NCI-H82 treated with DMSO at 0.1 percent for 48 hours (cell line): ENCODE measurements at regions not wholly inside any gene's neighbourhood (a gene's known extent, or its start where the extent isn't known, plus 50 kb on each side); places are given as distances from the start of the nearest gene placed in this dataset.
"Not testable (repeated sequence)": the region's sequence is repeated elsewhere in the genome, so short reads cannot be mapped to it uniquely, and the experiment has no call there.

Experiments
- DNase-seq: peaks from one replicate; lab custom pipeline; 2025; ENCODE audit not compliant: unreplicated experiment; lab: John Stamatoyannopoulos, UW

DNA sequence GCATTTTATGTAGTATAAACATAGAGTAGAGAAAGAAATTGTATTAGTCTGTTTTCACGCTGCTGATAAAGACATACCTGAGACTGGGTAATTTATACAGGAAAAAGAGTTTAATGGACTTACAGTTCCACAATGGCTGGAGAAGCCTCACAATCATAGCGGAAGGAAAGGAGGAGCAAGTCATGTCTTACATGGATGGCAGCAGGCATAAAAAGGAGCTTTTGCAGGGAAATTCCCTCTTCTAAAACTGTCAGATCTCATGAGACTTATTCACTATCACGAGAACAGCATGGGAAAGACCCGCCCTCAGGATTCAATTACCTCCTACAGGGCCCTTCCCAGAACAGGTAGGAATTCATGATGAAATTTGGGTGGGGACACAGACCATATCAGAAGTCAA, 98.1 kb downstream of the ARRDC3 start:
- not testable (repeated sequence) for DNase-seq

DNA sequence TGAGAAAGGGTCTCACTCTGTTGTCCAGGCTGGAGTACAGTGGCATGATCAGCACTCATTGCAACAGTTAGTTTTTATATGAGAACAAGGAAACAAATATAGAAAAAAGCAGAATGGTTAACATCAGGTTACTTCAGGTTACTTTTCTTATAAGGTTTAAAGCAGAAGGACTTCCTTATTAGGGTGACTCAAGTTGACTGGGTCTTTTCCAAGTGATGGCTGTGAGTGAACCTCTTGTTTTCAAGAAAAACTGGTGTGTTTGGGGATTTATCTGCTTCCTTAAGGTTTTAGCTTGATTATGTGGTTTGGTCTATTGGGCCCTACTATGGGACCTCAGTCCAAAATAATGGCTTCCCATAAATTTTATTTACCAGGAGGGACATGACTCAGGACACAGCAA, 99.2 kb downstream of the ARRDC3 start:
- DNase-seq, result no peak

GRCh38 chr5:91283326-91283725, 99.8 kb downstream of the ARRDC3 start:
- DNase-seq, result no peak

DNA sequence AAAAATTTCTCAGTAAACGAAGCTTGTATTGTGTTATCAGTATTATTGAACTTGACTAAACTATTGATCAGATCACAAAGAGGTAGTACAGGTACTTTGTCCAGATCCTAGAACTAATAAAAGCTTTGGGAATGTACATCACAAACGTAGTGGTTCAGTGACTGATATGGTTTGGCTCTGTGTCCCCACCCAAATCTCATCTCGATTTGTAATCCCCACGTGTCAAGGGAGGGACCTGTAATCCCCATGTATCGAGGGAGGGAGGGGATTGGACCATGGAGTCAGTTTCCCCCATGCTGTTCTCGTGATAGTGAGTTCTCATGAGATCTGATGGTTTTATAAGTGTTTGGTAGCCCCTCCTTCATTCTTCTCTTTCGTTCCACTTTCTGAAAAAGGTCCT, 100.9 kb downstream of the ARRDC3 start:
- no peak for DNase-seq

DNA sequence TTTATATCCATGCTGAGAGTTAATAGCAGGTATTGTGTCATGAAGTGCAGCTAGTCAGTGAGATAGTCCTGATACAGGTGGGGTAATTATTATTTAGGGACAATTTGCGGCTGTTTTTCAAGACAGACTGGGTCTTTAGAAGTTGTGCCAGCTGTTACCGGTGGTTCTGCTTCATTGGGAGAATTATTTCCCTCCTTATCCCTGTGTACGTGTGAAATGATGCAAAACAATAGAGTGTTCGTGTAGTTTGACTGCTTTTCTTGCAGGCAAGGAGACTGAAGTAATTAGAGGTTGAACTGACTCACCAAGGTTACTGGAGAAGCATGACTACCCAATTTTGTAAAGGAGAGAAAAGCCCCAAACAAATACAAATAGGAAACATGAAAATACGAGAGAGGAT, 101.7 kb downstream of the ARRDC3 start:
- no peak for DNase-seq

DNA sequence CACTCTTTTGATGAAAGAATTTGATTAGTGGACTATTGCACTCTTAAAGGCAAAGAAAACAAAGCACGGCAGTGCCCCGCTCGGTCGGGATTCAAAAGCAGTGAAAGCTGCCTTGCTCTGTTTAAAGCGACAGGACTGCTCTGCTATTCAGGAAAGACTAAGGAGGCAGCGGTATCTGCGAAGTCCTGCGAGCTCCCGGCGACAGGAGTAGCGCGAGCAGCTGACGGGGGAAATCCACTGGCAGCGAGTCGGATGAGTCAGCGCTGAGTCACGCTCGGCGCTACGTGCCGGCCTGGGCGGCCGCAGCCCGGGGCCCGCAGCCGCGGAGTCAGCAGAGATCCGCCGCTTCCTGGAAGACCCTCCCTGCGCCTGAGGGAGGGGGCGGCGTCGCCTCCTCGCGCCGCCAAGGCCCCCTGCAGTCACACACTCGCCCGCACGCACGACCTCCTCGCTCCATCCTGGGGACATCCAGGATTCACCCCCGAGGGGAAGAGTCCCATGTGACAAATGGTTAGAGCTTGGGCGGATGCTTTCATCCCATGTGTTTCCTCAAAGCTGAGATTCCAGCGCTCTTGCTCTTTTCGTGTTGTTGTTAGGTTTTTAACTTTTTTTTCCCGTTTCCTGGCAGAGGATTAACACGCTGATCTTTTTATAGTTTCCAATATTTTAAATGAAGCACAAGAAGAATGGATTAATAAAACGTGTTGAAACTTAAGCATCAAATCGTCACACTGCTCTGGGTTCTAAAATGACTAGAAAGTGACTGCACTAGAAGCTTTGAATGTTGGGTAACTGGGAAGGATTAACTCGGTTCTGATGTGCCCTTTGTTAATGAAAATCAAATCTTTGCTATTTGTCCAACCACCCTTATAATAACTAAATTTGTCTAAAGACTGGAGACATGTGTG, 102.5 kb downstream of the ARRDC3 start:
- DNase-seq, result peak; percentile 53

DNA sequence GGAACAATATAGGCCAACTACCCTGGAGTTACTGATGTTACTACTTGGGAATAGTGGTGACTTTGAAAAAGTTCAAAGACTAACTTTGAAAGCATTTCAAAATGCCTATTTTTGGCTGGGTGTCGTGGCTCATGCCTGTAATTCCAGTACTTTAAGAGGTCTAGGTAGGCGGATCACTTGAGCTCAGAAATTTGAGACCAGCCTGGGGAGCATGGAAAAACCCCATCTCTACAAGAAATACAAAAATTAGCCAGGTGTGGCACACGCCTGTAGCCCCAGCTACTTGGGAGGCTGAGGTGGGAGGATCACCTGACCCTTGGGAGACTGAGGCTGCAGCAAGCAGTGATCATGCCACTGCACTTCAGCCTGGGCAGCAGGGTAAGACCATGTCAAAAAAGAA, 105.3 kb downstream of the ARRDC3 start:
- no peak for DNase-seq

DNA sequence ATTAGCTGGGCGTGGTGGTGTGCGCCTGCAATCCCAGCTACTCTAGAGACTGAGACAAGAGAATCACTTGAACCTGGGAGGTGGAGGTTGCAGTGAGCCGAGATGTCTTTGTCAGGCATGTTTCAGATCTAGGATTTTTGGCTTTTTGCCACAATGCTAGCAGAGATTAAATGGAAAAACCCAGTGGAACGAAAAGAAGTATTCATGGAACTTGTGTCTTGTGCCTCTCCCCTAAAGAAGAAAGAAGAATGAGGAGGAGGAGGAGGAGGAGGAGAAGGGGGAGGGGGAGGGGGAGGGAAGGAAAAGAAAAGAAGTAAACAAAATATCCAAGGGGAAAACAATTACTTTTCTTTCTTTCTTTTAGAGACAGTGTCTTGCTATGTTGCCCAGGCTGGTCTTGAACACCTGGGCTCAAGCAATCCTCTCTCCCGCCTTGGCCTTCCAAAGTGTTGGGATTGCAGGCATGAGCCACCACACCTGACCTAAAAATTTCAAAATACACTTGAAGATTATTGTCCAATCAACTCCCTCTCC, 106.0 kb downstream of the ARRDC3 start:
- DNase-seq, result no peak

DNA sequence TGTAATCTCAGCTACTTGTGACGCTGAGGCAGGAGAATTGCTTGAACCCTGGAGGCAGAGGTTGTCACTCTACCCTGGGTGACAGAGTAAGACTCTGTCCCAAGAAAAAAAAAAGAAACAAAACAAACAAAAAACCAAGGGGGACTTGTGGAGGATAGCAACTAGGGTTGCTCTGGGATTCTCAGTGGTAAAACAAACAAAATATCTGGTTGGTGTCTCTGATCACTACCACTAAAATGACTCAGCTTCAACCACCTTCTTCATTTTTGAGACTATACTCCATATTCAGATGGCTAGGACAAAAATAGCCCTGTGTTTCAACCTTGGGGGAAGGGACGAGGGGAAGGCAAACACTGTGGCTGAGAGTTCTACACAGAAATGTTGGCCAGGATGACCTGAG, 110.3 kb downstream of the ARRDC3 start:
- no peak for DNase-seq

- no peak for DNase-seq
Measured at GRCh38 chr5:91271999-91272398, 111.1 kb downstream of the ARRDC3 start.

- no peak for DNase-seq
Measured at GRCh38 chr5:91269198-91269597, 113.9 kb downstream of the ARRDC3 start.

- no peak for DNase-seq
Measured at GRCh38 chr5:91266184-91266705, 116.9 kb downstream of the ARRDC3 start.

DNA sequence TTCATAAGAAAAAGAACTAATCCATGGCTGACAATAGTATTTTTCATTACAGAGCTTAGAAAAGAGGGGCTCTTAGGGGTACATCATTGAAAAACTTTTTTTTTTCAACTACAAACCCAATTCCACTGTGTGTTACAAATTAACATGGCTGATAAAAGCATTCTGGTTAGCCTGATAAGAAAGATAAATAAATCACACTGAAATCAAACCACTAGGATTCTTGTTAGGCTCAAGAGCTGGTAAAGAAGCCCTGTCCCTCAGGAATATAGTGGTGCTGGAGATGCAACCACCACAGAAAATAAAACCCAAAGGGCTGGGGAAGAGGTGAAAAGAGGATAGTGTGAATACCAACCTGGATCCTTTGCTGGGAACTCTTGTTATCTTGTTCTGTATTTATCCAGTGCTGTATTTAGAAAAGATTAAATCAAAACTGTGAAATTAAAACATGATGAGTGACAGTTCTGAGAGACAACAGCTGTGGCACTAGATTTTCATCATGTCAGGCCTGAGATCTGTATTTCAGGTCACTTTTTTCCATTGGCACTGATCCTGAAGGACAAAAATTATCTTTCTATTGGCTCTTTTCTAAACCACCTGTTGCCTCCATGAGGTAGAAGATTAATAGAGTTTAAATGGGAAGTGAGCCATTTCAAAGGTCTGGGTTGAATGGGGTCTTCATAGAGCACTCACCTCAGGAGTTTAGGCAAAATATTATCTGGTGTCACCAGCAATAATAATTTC, 118.6 kb downstream of the ARRDC3 start:
- no peak for DNase-seq

- DNase-seq, result no peak
Measured at GRCh38 chr5:91263898-91264297, 119.2 kb downstream of the ARRDC3 start.

- DNase-seq, result no peak
Measured at GRCh38 chr5:91257301-91257700, 125.8 kb downstream of the ARRDC3 start.

DNA sequence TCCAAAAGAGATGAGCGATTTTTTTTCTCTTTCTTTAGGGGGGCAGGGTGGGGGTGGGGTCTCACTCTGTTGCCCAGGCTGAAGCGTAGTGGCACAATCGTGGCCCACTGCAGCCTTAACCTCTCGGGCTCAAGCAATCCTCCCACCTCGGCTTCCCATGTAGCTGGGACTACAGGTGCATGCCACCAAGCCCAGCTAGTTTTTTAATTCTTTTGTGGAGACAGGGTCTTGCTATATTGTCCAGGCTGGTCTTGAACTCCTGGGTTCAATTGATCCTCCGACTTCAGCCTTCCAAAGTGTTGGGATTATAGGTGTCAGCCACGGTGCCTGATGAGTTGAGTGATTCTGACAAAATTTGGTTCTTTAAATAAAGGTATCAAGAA, 127.0 kb downstream of the ARRDC3 start:
- no peak for DNase-seq

DNA sequence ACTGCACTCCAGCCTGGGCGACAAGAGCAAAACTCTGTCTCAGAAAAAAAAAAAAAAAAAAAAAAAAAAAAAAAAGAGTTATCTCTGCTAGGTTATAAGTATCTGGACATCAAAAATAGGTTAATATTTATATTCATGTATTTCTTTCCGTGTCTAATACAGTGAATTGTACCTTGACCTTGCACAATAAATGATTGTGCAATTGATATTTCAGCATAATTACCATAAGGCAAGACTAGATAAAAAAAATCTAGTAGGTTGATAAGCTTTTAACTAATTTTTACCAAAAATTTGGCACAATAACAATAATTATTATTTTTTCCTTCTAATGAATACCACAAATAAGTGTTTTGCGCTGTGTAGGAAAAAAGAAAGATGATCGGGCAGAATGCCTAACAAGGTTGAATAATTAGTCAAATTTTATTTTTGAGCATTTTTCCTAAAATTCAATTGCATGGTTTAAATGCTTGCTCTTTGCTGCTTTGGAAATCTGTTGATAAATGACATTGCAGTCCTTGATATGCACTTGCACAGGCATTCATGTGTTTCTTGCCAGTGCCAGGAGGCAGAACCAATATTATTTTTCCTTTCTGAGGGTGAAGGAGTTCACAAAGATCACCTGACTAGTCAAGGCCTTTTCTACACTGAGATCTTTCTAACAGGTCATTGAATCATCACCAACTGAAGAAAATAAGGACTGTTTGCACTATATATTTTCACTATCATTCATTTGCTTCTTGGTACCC, 127.5 kb downstream of the ARRDC3 start:
- DNase-seq, result no peak

GRCh38 chr5:91252916-91253315, 130.2 kb downstream of the ARRDC3 start:
- DNase-seq, result no peak

GRCh38 chr5:91245871-91246270, 137.2 kb downstream of the ARRDC3 start:
- no peak for DNase-seq

- DNase-seq, result no peak
Measured at GRCh38 chr5:91245074-91245452, 138.1 kb downstream of the ARRDC3 start.

GRCh38 chr5:91244380-91245073, 138.6 kb downstream of the ARRDC3 start:
- no peak for DNase-seq
